ENCODE measurements at regions not wholly inside any gene's neighbourhood (a gene's known extent, or its start where the extent isn't known, plus 50 kb on each side); places are given as distances from the start of the nearest gene placed in this dataset.
A peak's percentile ranks its signal among the peaks of the same experiment; 100 is the strongest.
"Not testable (repeated sequence)": the region's sequence is repeated elsewhere in the genome, so short reads cannot be mapped to it uniquely, and the experiment has no call there.

DNA sequence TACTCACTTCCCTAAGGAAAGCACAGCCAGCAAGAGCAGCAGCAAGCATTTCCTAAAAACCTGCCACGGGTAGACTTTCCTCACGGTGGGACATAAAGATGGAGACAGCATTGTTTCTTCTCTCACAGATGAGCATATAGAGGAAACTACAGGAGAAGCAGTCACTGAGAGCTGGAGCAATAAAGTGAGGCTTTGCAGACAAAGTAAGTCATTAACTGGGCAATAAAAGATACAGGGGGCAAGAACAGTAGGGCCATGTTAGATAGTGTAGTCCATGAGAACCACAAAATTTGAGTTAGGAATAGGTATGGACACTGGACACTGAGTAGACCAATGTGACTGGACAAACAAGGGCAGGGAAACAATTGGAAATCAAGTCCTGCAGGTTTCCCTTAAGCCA lies 240.1 kb upstream of the NFIA start:
- Mint-ChIP-seq H3K27ac (no peak overlapping the region), H3K36me3 (no peaks in the 10 kb centered on the region), H3K27me3 (peaks cover 0 to 2% of the 10 kb centered on the region in 2 donors), H3K4me1 (no peaks in the 10 kb centered on the region), H3K9me3 (peaks cover 0 to 6% of the 10 kb centered on the region in 2 donors), H3K4me3 (no peak overlapping the region)
- ATAC-seq (replicated peaks) (no peak), DNase-seq (no peak)

DNA sequence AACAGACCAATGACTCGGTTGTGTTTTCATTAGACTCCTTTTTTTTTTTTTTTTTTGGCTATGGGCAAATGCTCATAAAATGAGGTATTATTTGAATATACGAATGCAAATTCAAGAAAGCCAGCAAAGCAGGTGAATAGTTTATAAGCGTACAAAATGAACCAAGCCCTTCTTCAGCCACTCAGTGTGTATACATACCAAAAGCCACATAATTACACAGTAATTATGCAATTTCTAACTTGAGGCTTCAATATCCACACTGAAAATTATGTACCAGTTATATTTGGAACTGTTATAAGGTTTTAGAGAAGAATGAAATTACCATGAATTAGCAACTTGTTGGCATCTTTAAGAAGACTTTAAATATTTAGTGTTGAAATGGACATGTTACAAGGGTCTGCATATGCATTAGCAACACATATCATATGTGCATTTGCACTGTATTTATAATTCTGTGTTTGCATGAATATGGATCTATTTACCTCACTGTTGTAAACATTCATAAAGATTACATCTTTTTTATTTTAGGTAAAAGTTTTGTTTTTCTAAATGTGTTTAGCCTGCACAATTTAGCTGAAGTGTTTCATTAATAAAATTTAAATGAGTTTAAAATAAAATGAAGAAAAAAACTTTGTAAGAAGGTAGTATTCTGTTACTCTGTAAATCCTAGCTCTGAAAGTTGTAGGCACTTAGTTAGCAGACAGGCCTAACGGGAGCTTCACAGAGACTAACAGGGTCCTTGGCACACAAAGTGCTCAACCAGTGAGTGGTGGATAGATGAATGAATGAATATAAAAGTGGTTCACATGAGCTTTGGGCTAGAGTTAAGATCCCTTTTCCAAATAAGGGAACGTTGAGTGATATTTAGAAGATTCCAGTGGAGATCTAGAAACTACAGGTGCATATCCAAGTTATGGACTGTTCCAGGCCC lies 241.0 kb upstream of the NFIA start:
- Mint-ChIP-seq H3K36me3 (no peaks in the 10 kb centered on the region), H3K27me3 (peaks cover 0 to 3% of the 10 kb centered on the region in 2 donors), H3K9me3 (peaks cover 0 to 6% of the 10 kb centered on the region in 2 donors), H3K4me3 (no peak overlapping the region), H3K27ac (no peak overlapping the region), H3K4me1 (no peaks in the 10 kb centered on the region)
- ATAC-seq (replicated peaks) (no peak), DNase-seq (no peak)

DNA sequence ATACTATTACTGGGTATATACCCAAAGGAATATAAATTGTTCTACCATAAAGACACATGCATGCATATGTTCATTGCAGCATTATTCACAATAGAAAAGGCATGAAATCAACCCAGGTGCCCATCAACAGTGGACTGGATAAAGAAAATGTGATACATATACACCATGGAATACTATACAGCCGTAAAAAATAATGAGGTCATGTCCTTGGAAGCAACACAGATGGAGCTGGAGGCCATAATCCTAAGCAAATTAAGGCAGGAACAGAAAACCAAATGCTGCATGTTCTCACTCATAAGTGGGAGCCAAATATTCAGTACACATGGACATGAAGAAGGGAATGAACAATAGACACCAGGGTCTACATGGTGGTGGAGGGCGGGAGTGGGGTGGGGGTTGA lies 241.9 kb upstream of the NFIA start:
- H3K9me3 Mint-ChIP-seq; H3K27me3 Mint-ChIP-seq; H3K4me1 Mint-ChIP-seq; H3K4me3 Mint-ChIP-seq; ATAC-seq (replicated peaks); H3K36me3 Mint-ChIP-seq; DNase-seq; H3K27ac Mint-ChIP-seq: not testable (repeated sequence)

DNA sequence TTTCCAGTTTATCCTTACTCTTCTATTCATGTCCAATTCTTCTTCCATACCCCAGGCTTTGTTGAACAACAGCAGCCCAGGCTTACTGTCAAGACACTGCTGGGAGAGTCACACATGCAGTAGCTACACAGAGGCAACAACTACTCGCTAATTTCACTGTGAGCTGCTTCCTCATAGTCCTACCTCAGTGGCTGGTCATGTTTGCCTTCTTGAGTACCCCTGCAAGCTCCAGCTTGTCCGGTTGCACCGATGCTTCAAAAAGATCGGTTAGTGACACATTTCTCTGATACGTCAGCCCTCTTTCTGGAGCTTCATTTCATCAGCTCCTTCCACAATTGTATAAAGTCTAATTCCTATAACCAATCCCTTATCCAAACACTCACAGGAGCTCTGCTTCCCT lies 246.7 kb upstream of the NFIA start:
- Mint-ChIP-seq H3K4me1 (no peaks in the 10 kb centered on the region), H3K4me3 (no peak overlapping the region), H3K27me3 (peaks cover 0 to 6% of the 10 kb centered on the region in 2 donors), H3K9me3 (no peaks in the 10 kb centered on the region), H3K27ac (no peak overlapping the region), H3K36me3 (no peaks in the 10 kb centered on the region)
- ATAC-seq (replicated peaks) (no peak), DNase-seq (no peak)

DNA sequence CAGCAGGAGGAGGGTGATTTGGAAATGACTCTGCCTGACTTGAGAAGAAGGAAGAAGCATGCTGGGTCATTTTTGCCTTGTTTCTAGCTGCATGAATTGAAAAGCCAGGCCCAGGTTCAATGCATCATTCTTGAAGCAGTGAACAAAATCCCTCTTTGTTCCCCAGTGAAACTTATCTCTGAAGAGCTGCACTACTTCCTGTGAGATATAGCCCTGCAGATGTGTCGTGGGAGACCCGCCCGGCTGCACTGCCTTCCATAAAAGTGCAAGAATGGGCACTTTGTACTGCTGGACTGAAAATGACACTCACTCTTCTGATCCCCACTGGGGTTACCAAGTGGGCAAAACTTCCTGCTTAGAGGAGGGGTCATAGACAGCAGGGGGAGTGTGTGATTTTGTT lies 249.2 kb upstream of the NFIA start:
- no peak overlapping the region for H3K27ac Mint-ChIP-seq
- no peaks in the 10 kb centered on the region for H3K9me3 Mint-ChIP-seq
- H3K27me3 Mint-ChIP-seq = peaks cover 0 to 6% of the 10 kb centered on the region in 2 donors
- DNase-seq (no peak), ATAC-seq (replicated peaks) (no peak)
- H3K4me1 Mint-ChIP-seq = no peaks in the 10 kb centered on the region
- no peak overlapping the region for H3K4me3 Mint-ChIP-seq
- no peaks in the 10 kb centered on the region for H3K36me3 Mint-ChIP-seq

DNA sequence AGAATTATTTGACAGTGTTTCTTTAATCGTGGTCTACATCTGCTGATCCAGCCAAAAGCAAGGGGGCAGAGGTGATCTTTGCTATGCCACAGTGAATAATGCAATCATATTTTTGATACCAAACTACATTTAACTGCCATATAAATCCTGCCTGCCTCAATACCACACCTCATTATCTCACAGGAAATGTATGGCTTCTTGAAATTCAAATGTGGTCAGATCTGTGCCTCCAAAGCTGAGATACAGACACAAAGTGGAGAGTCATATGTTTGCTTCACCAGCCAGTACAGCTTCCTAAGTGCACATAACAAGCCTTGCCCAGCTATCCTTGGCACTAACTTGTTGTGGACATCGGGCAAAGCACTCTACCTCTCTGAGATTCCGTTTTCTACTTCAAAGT lies 250.0 kb upstream of the NFIA start:
- Mint-ChIP-seq H3K9me3 (peaks cover 0 to 2% of the 10 kb centered on the region in 2 donors), H3K36me3 (no peaks in the 10 kb centered on the region), H3K4me1 (no peaks in the 10 kb centered on the region), H3K4me3 (no peak overlapping the region), H3K27me3 (peaks cover 0 to 5% of the 10 kb centered on the region in 2 donors), H3K27ac (no peak overlapping the region)
- no peak for ATAC-seq (replicated peaks)
- no peak for DNase-seq

DNA sequence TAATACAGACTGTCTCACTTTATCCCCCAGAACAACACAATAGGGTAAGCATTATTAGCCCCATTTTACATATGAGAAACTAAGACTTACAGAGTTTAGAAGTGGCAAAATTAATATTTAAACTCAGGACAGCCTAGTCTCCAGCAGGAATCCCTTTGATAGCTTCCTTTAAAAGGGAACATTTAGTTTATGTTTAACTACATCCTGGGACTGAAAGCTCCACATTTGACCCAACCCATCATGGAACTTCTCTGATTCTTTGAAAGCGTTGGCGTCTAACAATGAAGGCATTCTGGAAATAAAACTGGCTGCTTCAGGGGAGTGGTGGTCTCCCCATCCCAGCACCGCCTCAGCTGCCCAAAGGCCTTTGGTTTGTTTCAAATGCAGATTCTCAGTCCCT lies 250.6 kb upstream of the NFIA start:
- Mint-ChIP-seq H3K27ac (no peak overlapping the region), H3K4me1 (no peaks in the 10 kb centered on the region), H3K36me3 (no peaks in the 10 kb centered on the region), H3K4me3 (no peak overlapping the region), H3K27me3 (peaks cover 0 to 4% of the 10 kb centered on the region in 2 donors), H3K9me3 (peaks cover 0 to 2% of the 10 kb centered on the region in 2 donors)
- ATAC-seq (replicated peaks) = no peak
- DNase-seq = no peak

DNA sequence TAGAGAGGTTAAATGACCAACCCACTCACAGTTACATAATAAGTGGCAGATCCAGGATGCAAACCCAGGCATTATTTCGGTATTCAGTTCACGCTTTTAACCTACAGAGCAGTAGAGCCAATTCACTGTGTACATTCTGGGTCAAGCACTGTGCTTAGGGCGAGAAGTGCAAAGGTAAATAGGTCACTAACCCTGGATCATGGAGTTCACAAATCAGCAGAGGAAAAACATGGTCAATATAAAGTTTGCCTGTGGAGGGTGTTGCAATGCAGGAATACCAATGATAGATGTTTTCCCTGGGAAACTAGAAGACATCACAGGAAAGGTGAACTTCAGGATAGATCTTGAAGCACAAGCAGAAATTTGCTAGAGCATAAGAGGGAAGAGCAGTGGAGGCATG lies 253.4 kb upstream of the NFIA start:
- ATAC-seq (replicated peaks) = no peak
- Mint-ChIP-seq H3K4me3 (no peak overlapping the region), H3K4me1 (no peaks in the 10 kb centered on the region), H3K27me3 (peaks cover 0 to 4% of the 10 kb centered on the region in 2 donors), H3K27ac (no peak overlapping the region), H3K36me3 (no peaks in the 10 kb centered on the region), H3K9me3 (peaks cover 0 to 2% of the 10 kb centered on the region in 2 donors)
- DNase-seq = no peak

DNA sequence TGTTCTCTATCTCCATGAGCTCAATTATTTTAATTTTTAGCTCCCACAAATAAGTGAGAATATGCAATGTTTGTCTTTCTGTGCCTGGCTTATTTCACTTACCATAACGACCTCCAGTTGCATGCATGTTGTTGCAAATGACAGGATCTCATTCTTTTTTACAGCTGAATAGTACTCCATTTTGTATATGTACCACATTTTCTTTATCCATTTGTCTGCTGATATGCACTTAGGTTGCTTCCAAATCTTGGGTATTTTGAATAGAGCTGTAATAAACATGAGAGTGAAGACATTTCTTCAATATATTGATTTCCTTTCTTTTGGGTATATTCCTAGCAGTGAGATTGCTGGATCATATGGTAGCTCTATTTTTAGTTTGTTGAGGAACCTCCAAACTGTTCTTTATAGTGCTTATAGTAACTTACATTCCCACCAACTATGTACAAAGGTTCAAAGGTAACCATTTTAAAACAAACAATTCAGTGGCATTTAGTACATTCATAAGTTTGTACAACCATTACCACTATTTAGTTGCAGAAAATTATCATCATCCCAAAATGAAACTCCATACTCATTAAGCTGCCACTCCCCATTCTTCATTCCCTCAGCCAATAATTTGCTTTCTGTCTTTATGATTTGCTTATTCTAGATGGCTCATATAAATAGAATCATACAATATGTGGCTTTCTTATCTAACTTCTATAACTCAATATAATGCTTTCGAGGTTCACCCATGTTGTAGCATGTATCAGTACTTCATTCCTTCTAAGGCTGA lies 255.9 kb upstream of the NFIA start:
- H3K36me3 Mint-ChIP-seq = no peaks in the 10 kb centered on the region
- H3K4me1 Mint-ChIP-seq = no peaks in the 10 kb centered on the region

DNA sequence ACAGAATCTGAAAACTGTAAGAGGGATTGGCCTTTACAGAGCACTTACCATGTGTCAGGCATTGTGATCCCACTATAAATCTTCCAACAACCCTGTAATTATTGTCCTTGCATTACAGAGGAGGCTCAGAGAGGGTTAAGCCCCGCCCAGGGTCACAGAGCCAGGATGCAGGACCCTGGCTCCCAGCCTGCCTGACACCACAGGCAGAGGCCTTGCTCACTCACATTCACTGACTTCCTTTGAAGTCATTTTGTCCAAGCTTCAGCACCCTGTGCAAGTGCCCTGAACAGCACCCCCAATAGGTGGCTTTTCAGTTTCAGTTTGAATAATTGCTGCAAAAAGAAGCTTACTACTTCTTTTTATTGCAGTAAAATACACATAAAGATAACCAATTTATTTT lies 256.8 kb upstream of the NFIA start:
- H3K4me1 Mint-ChIP-seq = no peaks in the 10 kb centered on the region

More for the DNA sequence above, 255.9 kb upstream of the NFIA start:
- Mint-ChIP-seq H3K27ac (no peak overlapping the region), H3K9me3 (peaks cover 0 to 2% of the 10 kb centered on the region in 2 donors), H3K4me3 (no peak overlapping the region), H3K27me3 (no peaks in the 10 kb centered on the region)
- DNase-seq = no peak
- ATAC-seq (replicated peaks) = no peak

DNA sequence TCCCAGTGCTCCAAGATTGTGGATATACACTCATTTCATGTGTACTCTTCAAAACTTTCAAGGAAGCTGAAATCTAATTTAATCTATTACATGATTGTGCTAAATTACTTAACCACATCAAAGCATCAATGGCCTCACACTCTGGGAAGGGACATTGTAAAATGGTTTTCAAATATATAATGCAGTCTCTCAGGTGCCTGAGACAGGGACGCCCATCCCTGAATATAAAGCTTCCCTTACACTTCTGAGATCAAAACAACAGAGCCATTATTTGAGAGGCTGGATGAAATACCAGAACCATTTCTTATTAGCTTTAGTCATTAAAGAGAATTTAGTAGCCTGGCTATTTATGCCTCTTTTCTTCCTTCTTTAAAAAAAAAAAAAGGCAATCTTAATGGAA lies 259.2 kb upstream of the NFIA start:
- Mint-ChIP-seq H3K9me3 (peaks cover 0 to 2% of the 10 kb centered on the region in 2 donors), H3K4me3 (no peak overlapping the region), H3K4me1 (no peaks in the 10 kb centered on the region), H3K27ac (no peak overlapping the region), H3K36me3 (no peaks in the 10 kb centered on the region), H3K27me3 (no peaks in the 10 kb centered on the region)
- DNase-seq = no peak
- no peak for ATAC-seq (replicated peaks)

More for the DNA sequence above, 256.8 kb upstream of the NFIA start:
- Mint-ChIP-seq H3K9me3 (peaks cover 0 to 2% of the 10 kb centered on the region in 2 donors), H3K36me3 (no peaks in the 10 kb centered on the region), H3K27ac (no peak overlapping the region), H3K4me3 (no peak overlapping the region), H3K27me3 (no peaks in the 10 kb centered on the region)
- DNase-seq (no peak), ATAC-seq (replicated peaks) (peak in 1 of 2 donors; percentile 46)

DNA sequence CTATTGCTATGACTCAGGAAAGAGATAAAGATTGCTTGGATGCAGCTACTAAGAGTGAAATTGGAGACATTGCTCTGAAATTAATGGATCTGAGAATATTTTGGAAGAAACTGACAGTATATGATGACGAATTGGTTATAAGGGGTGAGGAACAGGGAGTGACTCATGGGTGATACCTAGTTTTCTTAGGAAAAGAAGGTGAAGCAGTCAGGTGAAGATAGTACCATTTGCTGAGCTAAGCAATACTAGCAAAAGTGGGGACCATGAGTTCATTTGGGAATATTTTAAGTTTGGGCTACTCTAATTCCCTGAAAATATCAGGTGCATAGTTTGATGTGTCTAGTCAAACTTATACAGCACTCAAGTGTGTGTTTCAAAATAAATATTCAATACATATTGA lies 260.1 kb upstream of the NFIA start:
- Mint-ChIP-seq H3K4me1 (no peaks in the 10 kb centered on the region), H3K9me3 (no peaks in the 10 kb centered on the region), H3K27ac (no peak overlapping the region)

DNA sequence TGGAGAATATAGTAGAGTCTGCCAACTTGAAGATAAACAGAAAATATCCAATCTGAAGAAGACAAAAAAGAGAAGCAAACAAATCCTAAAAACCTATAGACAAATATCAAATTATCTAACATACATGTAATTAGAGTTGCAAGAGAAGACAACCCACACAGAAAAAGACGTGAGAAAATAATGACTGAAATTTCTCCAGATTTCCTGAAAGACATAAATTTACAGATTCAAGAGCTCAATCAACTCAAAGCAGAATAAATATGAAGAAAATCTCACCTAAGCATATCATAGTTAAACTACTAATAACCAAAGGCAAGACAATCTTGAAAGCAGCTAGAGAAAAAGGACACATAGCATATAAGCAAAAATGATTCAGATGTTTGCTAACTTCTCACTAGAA lies 261.2 kb upstream of the NFIA start:
- Mint-ChIP-seq H3K9me3 (no peaks in the 10 kb centered on the region), H3K4me1 (no peaks in the 10 kb centered on the region), H3K4me3 (no peak overlapping the region), H3K36me3 (no peaks in the 10 kb centered on the region), H3K27ac (no peak overlapping the region), H3K27me3 (no peaks in the 10 kb centered on the region)
- DNase-seq (no peak), ATAC-seq (replicated peaks) (no peak)

More for the DNA sequence above, 260.1 kb upstream of the NFIA start:
- Mint-ChIP-seq H3K4me3 (no peak overlapping the region), H3K36me3 (no peaks in the 10 kb centered on the region), H3K27me3 (no peaks in the 10 kb centered on the region)
- ATAC-seq (replicated peaks) (no peak), DNase-seq (no peak)

DNA sequence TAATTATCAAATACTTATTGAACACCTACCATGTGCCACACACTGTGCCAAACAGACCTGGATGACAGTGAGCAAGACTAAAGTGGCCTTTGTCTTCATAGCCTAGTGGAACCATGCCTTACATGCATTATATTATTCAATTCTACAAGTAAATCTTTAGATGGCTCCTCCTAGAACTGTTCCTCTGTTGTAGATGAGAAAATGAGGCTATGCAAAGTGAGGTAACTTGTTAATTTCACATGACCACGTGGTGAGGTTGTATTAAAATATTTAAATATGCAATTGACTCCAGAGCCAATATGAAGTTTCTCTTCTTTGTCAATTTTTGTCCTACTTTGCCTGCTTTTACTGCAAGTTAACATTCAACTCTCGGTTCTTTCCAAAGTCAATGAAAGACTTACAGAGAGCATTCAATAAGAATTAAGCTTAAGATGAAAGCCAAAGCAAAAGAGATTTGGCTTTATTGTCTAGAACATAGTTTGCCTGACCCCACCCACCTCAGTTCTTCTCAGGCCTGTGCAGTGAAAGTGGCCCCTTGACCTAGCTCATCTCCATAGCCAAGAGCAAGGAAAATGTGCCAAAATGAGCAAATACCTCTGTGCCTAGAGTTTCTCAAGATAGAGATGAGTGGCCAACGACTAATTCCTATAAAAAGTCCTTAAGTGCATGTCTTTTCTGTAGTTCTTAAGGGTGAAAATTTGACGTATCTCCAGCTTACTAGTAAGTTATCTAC lies 263.2 kb upstream of the NFIA start:
- ATAC-seq (replicated peaks) = no peak
- H3K4me3 Mint-ChIP-seq = no peak overlapping the region
- H3K27ac Mint-ChIP-seq = no peak overlapping the region
- no peak for DNase-seq
- no peaks in the 10 kb centered on the region for H3K9me3 Mint-ChIP-seq
- no peaks in the 10 kb centered on the region for H3K36me3 Mint-ChIP-seq
- no peaks in the 10 kb centered on the region for H3K27me3 Mint-ChIP-seq
- no peaks in the 10 kb centered on the region for H3K4me1 Mint-ChIP-seq

All from stimulated activated naive B cell treated with anti-CD40 and anti-IgM and Interleukin-4, amounts not matched to agents 10 μg/mL and 1 μg/mL and 100 μg/mL, for 72 hours (primary cell).